ENCODE measurements at regions not wholly inside any gene's neighbourhood (a gene's known extent, or its start where the extent isn't known, plus 50 kb on each side); places are given as distances from the start of the nearest gene placed in this dataset.

DNA sequence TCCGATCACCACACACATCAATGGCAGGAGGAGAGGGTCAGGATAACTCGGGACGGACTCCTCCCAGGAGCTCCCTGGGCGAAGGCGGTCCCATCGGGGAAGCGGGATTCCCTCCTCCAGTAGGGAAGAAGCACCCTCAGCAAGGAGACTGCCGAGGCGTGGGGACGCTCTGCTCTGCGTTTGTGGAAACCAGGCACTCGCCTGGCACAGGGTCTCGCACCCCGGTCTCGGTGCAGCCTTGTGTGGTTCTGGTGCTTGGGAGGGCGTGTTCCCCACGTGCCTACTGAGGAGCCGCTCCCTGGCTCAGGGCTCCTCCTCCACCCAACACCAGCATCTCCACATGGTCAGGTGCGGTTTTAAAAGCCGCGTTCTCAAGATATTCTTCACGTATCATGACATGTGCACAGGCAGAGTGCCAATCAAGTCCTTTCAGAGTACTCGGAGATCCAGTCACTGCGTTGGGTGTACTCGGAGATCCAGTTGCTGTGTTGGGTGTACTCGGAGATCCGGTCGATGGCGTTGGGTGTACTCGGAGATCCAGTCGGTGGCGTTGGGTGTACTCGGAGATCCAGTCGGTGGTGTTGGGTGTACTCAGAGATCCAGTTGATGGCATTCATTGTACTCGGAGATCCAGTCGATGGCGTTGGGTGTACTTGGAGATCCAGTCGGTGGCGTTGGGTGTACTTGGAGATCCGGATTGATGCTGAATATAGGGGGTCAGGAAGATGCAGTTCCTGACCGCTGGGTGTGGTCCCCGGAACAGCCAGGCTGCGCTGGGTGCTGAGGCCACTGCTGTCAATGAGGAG lies 117.5 kb downstream of the RTP5 start:
- TF ChIP-seq EZH2 (IDR thresholded peaks at IDR 0.05) = no peak
- TF ChIP-seq POLR2AphosphoS5 (IDR thresholded peaks at IDR 0.05; ENCODE audit: borderline replicate concordance, low read depth, low read length) = no peak
- no peak for TF ChIP-seq FOXP2 (optimal IDR thresholded peaks at IDR 0.05; ENCODE audit: control extremely low read depth, extremely low read length, insufficient read depth)
- Histone ChIP-seq H3K9me3 (ENCODE audit: low read depth, low read length) (no peaks in the 10 kb centered on the region), H3K9ac (ENCODE audit: insufficient read length) (no peak overlapping the region), H3K4me3 (no peak overlapping the region), H3K36me3 (ENCODE audit: insufficient read depth, low read length) (no peaks in the 10 kb centered on the region), H3K27ac (no peak overlapping the region)
- no peak for DNase-seq (ENCODE audit: low read depth, low spot score)

DNA sequence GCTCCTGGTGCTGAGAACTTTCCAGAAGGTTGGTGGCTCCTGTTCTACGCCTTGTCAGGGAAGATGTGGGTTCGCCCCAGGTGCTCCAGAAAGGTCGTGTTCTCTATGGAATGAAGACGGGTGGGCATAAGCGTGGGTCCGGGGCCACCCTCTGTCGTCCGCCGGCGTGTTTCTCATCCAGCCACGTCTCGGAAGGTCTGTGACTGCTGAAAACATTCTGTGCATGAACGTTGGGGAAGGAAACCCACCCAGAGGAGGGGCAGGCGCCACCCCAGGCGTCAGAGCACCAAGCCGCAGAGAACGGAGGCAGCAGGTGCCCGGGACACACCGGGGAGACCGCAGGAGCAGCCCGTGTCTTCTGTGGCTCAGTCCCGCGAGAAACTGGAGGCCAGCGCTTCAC lies 118.2 kb downstream of the RTP5 start:
- no peak overlapping the region for H3K9ac ChIP-seq (ENCODE audit: insufficient read length)
- H3K27ac ChIP-seq = no peak overlapping the region
- no peaks in the 10 kb centered on the region for H3K9me3 ChIP-seq (ENCODE audit: low read depth, low read length)
- no peak for DNase-seq (ENCODE audit: low read depth, low spot score)
- H3K36me3 ChIP-seq (ENCODE audit: insufficient read depth, low read length) = no peaks in the 10 kb centered on the region
- TF ChIP-seq FOXP2 (optimal IDR thresholded peaks at IDR 0.05; ENCODE audit: control extremely low read depth, extremely low read length, insufficient read depth) (no peak), POLR2AphosphoS5 (IDR thresholded peaks at IDR 0.05; ENCODE audit: borderline replicate concordance, low read depth, low read length) (no peak), EZH2 (IDR thresholded peaks at IDR 0.05) (no peak)
- H3K4me3 ChIP-seq = no peak overlapping the region

DNA sequence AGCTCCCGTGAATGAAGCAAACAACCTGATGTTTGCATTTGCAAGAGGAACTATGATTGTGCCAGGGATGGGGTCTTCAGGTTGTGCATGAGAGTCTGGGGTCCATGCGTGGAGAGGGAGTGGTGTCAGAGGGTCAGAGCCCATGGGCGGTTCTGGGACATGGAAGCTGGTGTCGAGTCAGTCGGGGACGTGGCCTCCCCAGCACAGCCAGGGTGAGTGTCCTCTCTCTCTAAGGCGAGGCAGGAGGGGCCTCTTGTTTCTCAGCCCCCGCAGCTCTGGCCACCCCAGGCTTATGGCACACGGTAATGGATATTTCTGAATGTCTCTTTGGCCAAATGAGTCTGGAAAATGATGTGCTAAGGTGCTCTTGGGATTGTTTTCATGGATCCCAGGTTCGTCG lies 118.6 kb downstream of the RTP5 start:
- Histone ChIP-seq H3K9ac (ENCODE audit: insufficient read length) (no peak overlapping the region), H3K27ac (no peak overlapping the region), H3K4me3 (no peak overlapping the region), H3K9me3 (ENCODE audit: low read depth, low read length) (no peaks in the 10 kb centered on the region), H3K36me3 (ENCODE audit: insufficient read depth, low read length) (no peaks in the 10 kb centered on the region)
- TF ChIP-seq POLR2AphosphoS5 (IDR thresholded peaks at IDR 0.05; ENCODE audit: borderline replicate concordance, low read depth, low read length) (no peak), EZH2 (IDR thresholded peaks at IDR 0.05) (no peak), FOXP2 (optimal IDR thresholded peaks at IDR 0.05; ENCODE audit: control extremely low read depth, extremely low read length, insufficient read depth) (no peak)
- DNase-seq (ENCODE audit: low read depth, low spot score) = no peak

GRCh38 chr2:241989074-241989473 lies 119.5 kb downstream of the RTP5 start:
- no peak for DNase-seq (ENCODE audit: low read depth, low spot score)
- H3K9me3 ChIP-seq (ENCODE audit: low read depth, low read length) = no peaks in the 10 kb centered on the region
- no peak overlapping the region for H3K27ac ChIP-seq
- H3K36me3 ChIP-seq (ENCODE audit: insufficient read depth, low read length) = no peaks in the 10 kb centered on the region
- no peak for TF ChIP-seq POLR2AphosphoS5 (IDR thresholded peaks at IDR 0.05; ENCODE audit: borderline replicate concordance, low read depth, low read length)
- no peak for TF ChIP-seq EZH2 (IDR thresholded peaks at IDR 0.05)
- no peak for TF ChIP-seq FOXP2 (optimal IDR thresholded peaks at IDR 0.05; ENCODE audit: control extremely low read depth, extremely low read length, insufficient read depth)
- H3K9ac ChIP-seq (ENCODE audit: insufficient read length) = no peak overlapping the region
- no peak overlapping the region for H3K4me3 ChIP-seq

DNA sequence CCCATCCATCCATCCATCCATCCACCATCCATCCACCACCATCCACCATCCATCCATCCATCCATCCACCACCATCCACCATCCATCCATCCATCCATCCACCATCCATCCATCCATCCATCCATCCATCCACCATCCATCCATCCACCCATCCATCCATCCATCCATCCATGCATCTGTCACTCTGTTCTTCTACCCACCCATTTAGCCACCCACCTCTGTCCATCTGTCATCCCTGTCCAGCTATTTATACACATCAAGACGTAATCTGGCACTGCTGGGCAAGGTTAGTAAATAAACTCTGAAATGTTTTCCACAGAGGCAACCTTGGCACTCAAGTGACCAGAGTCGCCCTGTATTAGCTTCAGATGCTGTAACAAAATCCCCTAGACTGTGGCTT lies 120.9 kb downstream of the RTP5 start:
- H3K4me3 ChIP-seq = no peak overlapping the region
- no peak for TF ChIP-seq FOXP2 (optimal IDR thresholded peaks at IDR 0.05; ENCODE audit: control extremely low read depth, extremely low read length, insufficient read depth)
- TF ChIP-seq EZH2 (IDR thresholded peaks at IDR 0.05) = no peak
- TF ChIP-seq POLR2AphosphoS5 (IDR thresholded peaks at IDR 0.05; ENCODE audit: borderline replicate concordance, low read depth, low read length) = no peak
- no peaks in the 10 kb centered on the region for H3K9me3 ChIP-seq (ENCODE audit: low read depth, low read length)

DNA sequence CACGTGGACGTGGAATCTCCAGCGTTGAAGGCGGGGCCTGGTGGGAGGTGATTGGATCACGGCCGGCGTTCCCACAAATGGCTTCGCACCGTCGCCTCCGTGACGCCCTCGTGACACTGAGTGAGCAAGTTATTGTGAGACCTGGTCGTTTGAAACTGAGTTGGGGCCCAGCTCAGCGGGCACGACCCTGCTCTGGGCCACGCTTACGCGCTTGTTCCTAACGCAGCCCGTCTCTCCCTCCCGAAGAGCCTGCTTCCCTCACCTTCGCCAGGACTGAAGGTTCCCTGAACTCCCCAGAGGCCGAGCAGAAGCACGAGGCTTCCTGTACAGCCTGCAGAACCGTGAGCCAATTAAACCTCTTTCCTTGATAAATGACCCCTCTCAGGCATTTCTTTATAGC lies 121.8 kb downstream of the RTP5 start:
- Histone ChIP-seq H3K4me3 (no peak overlapping the region), H3K9ac (ENCODE audit: insufficient read length) (no peak overlapping the region), H3K27ac (no peak overlapping the region), H3K9me3 (ENCODE audit: low read depth, low read length) (no peaks in the 10 kb centered on the region), H3K36me3 (ENCODE audit: insufficient read depth, low read length) (no peaks in the 10 kb centered on the region)
- DNase-seq (ENCODE audit: low read depth, low spot score) = no peak
- TF ChIP-seq FOXP2 (optimal IDR thresholded peaks at IDR 0.05; ENCODE audit: control extremely low read depth, extremely low read length, insufficient read depth) = no peak

More for the DNA sequence above, 120.9 kb downstream of the RTP5 start:
- Histone ChIP-seq H3K27ac (no peak overlapping the region), H3K9ac (ENCODE audit: insufficient read length) (no peak overlapping the region), H3K36me3 (ENCODE audit: insufficient read depth, low read length) (no peaks in the 10 kb centered on the region)
- DNase-seq (ENCODE audit: low read depth, low spot score) = no peak

GRCh38 chr2:241992753-241993152 lies 123.2 kb downstream of the RTP5 start:
- DNase-seq (ENCODE audit: low read depth, low spot score) = no peak
- H3K36me3 ChIP-seq (ENCODE audit: insufficient read depth, low read length) = no peaks in the 10 kb centered on the region
- no peak overlapping the region for H3K27ac ChIP-seq
- no peak for TF ChIP-seq FOXP2 (optimal IDR thresholded peaks at IDR 0.05; ENCODE audit: control extremely low read depth, extremely low read length, insufficient read depth)
- no peaks in the 10 kb centered on the region for H3K9me3 ChIP-seq (ENCODE audit: low read depth, low read length)
- no peak overlapping the region for H3K4me3 ChIP-seq
- no peak overlapping the region for H3K9ac ChIP-seq (ENCODE audit: insufficient read length)

GRCh38 chr2:241993386-241994005 lies 124.0 kb downstream of the RTP5 start:
- no peaks in the 10 kb centered on the region for H3K9me3 ChIP-seq (ENCODE audit: low read depth, low read length)
- TF ChIP-seq FOXP2 (optimal IDR thresholded peaks at IDR 0.05; ENCODE audit: control extremely low read depth, extremely low read length, insufficient read depth) = no peak
- no peak for DNase-seq (ENCODE audit: low read depth, low spot score)
- no peaks in the 10 kb centered on the region for H3K36me3 ChIP-seq (ENCODE audit: insufficient read depth, low read length)
- H3K4me3 ChIP-seq = no peak overlapping the region
- H3K27ac ChIP-seq = no peak overlapping the region
- no peak overlapping the region for H3K9ac ChIP-seq (ENCODE audit: insufficient read length)

DNA sequence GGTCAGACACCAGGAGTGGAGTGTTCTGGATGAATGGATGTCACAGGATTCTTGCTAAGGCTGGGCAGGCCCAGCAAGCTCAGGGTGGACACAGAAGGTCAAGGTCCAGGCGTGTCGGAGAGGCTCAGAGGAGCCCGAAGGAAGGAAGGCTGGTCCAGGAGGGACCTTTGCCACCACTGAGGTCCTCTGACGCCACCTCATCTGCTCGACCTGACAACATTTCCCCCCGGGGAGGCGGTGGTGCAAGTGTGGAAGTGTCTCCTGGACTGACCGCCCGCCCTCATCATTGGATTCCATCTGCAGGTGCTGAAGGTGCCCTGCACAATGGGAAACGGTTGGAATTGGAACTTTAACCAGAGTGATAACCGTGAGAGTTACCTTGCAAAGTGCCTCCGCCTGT lies 124.6 kb downstream of the RTP5 start:
- Histone ChIP-seq H3K36me3 (ENCODE audit: insufficient read depth, low read length) (no peaks in the 10 kb centered on the region), H3K4me3 (no peak overlapping the region), H3K9ac (ENCODE audit: insufficient read length) (no peak overlapping the region), H3K27ac (no peak overlapping the region), H3K9me3 (ENCODE audit: low read depth, low read length) (no peaks in the 10 kb centered on the region)
- DNase-seq (ENCODE audit: low read depth, low spot score) = no peak
- TF ChIP-seq POLR2AphosphoS5 (IDR thresholded peaks at IDR 0.05; ENCODE audit: borderline replicate concordance, low read depth, low read length) = no peak
- no peak for TF ChIP-seq FOXP2 (optimal IDR thresholded peaks at IDR 0.05; ENCODE audit: control extremely low read depth, extremely low read length, insufficient read depth)
- no peak for TF ChIP-seq EZH2 (IDR thresholded peaks at IDR 0.05)
